ENCODE measurements at regions not wholly inside any gene's neighbourhood (a gene's known extent, or its start where the extent isn't known, plus 50 kb on each side); places are given as distances from the start of the nearest gene placed in this dataset.
"Not testable (repeated sequence)": the region's sequence is repeated elsewhere in the genome, so short reads cannot be mapped to it uniquely, and the experiment has no call there.

GRCh38 chr12:75644472-75645072 lies 133.2 kb upstream of the KRR1 start:
- Histone ChIP-seq H3K27ac (ENCODE audit: insufficient read depth, low read length, poor library complexity, severe bottlenecking) (no peak overlapping the region), H3K4me3 (ENCODE audit: insufficient read depth, low read depth, low read length, poor library complexity, severe bottlenecking) (no peak overlapping the region), H3K4me1 (ENCODE audit: control insufficient read depth, insufficient read depth, low read length, poor library complexity, severe bottlenecking) (no peaks in the 10 kb centered on the region), H3K27me3 (replicated peaks; ENCODE audit: control insufficient read depth, insufficient read depth, low read length, poor library complexity, severe bottlenecking) (no peaks in the 10 kb centered on the region), H3K9me3 (ENCODE audit: control insufficient read depth, low read length) (no peaks in the 10 kb centered on the region), H3K36me3 (ENCODE audit: control insufficient read depth, insufficient read depth, low read length) (no peaks in the 10 kb centered on the region)
- DNase-seq = no peak

GRCh38 chr12:75643119-75643518 lies 131.7 kb upstream of the KRR1 start:
- not testable (repeated sequence) for H3K27ac ChIP-seq (ENCODE audit: insufficient read depth, low read length, poor library complexity, severe bottlenecking); H3K9me3 ChIP-seq (ENCODE audit: control insufficient read depth, low read length)

GRCh38 chr12:75642226-75642625 lies 130.8 kb upstream of the KRR1 start:
- Histone ChIP-seq H3K36me3 (ENCODE audit: control insufficient read depth, insufficient read depth, low read length) (no peaks in the 10 kb centered on the region), H3K27ac (ENCODE audit: insufficient read depth, low read length, poor library complexity, severe bottlenecking) (no peak overlapping the region), H3K4me1 (ENCODE audit: control insufficient read depth, insufficient read depth, low read length, poor library complexity, severe bottlenecking) (no peaks in the 10 kb centered on the region), H3K4me3 (ENCODE audit: insufficient read depth, low read depth, low read length, poor library complexity, severe bottlenecking) (no peak overlapping the region), H3K9me3 (ENCODE audit: control insufficient read depth, low read length) (no peaks in the 10 kb centered on the region), H3K27me3 (replicated peaks; ENCODE audit: control insufficient read depth, insufficient read depth, low read length, poor library complexity, severe bottlenecking) (no peaks in the 10 kb centered on the region)
- no peak for DNase-seq

More at GRCh38 chr12:75643119-75643518, 131.7 kb upstream of the KRR1 start:
- DNase-seq; H3K4me3 ChIP-seq (ENCODE audit: insufficient read depth, low read depth, low read length, poor library complexity, severe bottlenecking); H3K4me1 ChIP-seq (ENCODE audit: control insufficient read depth, insufficient read depth, low read length, poor library complexity, severe bottlenecking); H3K36me3 ChIP-seq (ENCODE audit: control insufficient read depth, insufficient read depth, low read length); H3K27me3 ChIP-seq (replicated peaks; ENCODE audit: control insufficient read depth, insufficient read depth, low read length, poor library complexity, severe bottlenecking): not testable (repeated sequence)

GRCh38 chr12:75641031-75641780 lies 129.8 kb upstream of the KRR1 start:
- Histone ChIP-seq H3K27ac (ENCODE audit: insufficient read depth, low read length, poor library complexity, severe bottlenecking) (no peak overlapping the region), H3K36me3 (ENCODE audit: control insufficient read depth, insufficient read depth, low read length) (no peaks in the 10 kb centered on the region), H3K9me3 (ENCODE audit: control insufficient read depth, low read length) (no peaks in the 10 kb centered on the region), H3K27me3 (replicated peaks; ENCODE audit: control insufficient read depth, insufficient read depth, low read length, poor library complexity, severe bottlenecking) (no peaks in the 10 kb centered on the region), H3K4me1 (ENCODE audit: control insufficient read depth, insufficient read depth, low read length, poor library complexity, severe bottlenecking) (no peaks in the 10 kb centered on the region), H3K4me3 (ENCODE audit: insufficient read depth, low read depth, low read length, poor library complexity, severe bottlenecking) (no peak overlapping the region)
- no peak for DNase-seq

- Histone ChIP-seq H3K9me3 (ENCODE audit: control insufficient read depth, low read length) (no peaks in the 10 kb centered on the region), H3K4me1 (ENCODE audit: control insufficient read depth, insufficient read depth, low read length, poor library complexity, severe bottlenecking) (no peaks in the 10 kb centered on the region), H3K27me3 (replicated peaks; ENCODE audit: control insufficient read depth, insufficient read depth, low read length, poor library complexity, severe bottlenecking) (no peaks in the 10 kb centered on the region), H3K4me3 (ENCODE audit: insufficient read depth, low read depth, low read length, poor library complexity, severe bottlenecking) (no peak overlapping the region), H3K36me3 (ENCODE audit: control insufficient read depth, insufficient read depth, low read length) (no peaks in the 10 kb centered on the region), H3K27ac (ENCODE audit: insufficient read depth, low read length, poor library complexity, severe bottlenecking) (no peak overlapping the region)
- DNase-seq = no peak
Measured at GRCh38 chr12:75638792-75639191, 127.4 kb upstream of the KRR1 start.

- no peaks in the 10 kb centered on the region for H3K9me3 ChIP-seq (ENCODE audit: control insufficient read depth, low read length)
- DNase-seq = no peak
- H3K27me3 ChIP-seq (replicated peaks; ENCODE audit: control insufficient read depth, insufficient read depth, low read length, poor library complexity, severe bottlenecking) = no peaks in the 10 kb centered on the region
- no peaks in the 10 kb centered on the region for H3K36me3 ChIP-seq (ENCODE audit: control insufficient read depth, insufficient read depth, low read length)
- no peaks in the 10 kb centered on the region for H3K4me1 ChIP-seq (ENCODE audit: control insufficient read depth, insufficient read depth, low read length, poor library complexity, severe bottlenecking)
- H3K4me3 ChIP-seq (ENCODE audit: insufficient read depth, low read depth, low read length, poor library complexity, severe bottlenecking) = no peak overlapping the region
- H3K27ac ChIP-seq (ENCODE audit: insufficient read depth, low read length, poor library complexity, severe bottlenecking) = no peak overlapping the region
Measured at GRCh38 chr12:75636607-75637006, 125.2 kb upstream of the KRR1 start.

GRCh38 chr12:75635606-75636444 lies 124.4 kb upstream of the KRR1 start:
- H3K27ac ChIP-seq (ENCODE audit: insufficient read depth, low read length, poor library complexity, severe bottlenecking) = no peak overlapping the region
- no peaks in the 10 kb centered on the region for H3K27me3 ChIP-seq (replicated peaks; ENCODE audit: control insufficient read depth, insufficient read depth, low read length, poor library complexity, severe bottlenecking)
- H3K4me3 ChIP-seq (ENCODE audit: insufficient read depth, low read depth, low read length, poor library complexity, severe bottlenecking) = no peak overlapping the region
- DNase-seq = no peak
- H3K4me1 ChIP-seq (ENCODE audit: control insufficient read depth, insufficient read depth, low read length, poor library complexity, severe bottlenecking) = no peaks in the 10 kb centered on the region
- H3K36me3 ChIP-seq (ENCODE audit: control insufficient read depth, insufficient read depth, low read length) = no peaks in the 10 kb centered on the region
- H3K9me3 ChIP-seq (ENCODE audit: control insufficient read depth, low read length) = no peaks in the 10 kb centered on the region

- Histone ChIP-seq H3K36me3 (ENCODE audit: control insufficient read depth, insufficient read depth, low read length) (no peaks in the 10 kb centered on the region), H3K27ac (ENCODE audit: insufficient read depth, low read length, poor library complexity, severe bottlenecking) (no peak overlapping the region), H3K27me3 (replicated peaks; ENCODE audit: control insufficient read depth, insufficient read depth, low read length, poor library complexity, severe bottlenecking) (no peaks in the 10 kb centered on the region), H3K9me3 (ENCODE audit: control insufficient read depth, low read length) (no peaks in the 10 kb centered on the region), H3K4me3 (ENCODE audit: insufficient read depth, low read depth, low read length, poor library complexity, severe bottlenecking) (no peak overlapping the region), H3K4me1 (ENCODE audit: control insufficient read depth, insufficient read depth, low read length, poor library complexity, severe bottlenecking) (no peaks in the 10 kb centered on the region)
- DNase-seq = no peak
Measured at GRCh38 chr12:75634244-75635222, 123.1 kb upstream of the KRR1 start.

- no peak overlapping the region for H3K27ac ChIP-seq (ENCODE audit: insufficient read depth, low read length, poor library complexity, severe bottlenecking)
- H3K27me3 ChIP-seq (replicated peaks; ENCODE audit: control insufficient read depth, insufficient read depth, low read length, poor library complexity, severe bottlenecking) = no peaks in the 10 kb centered on the region
- no peaks in the 10 kb centered on the region for H3K36me3 ChIP-seq (ENCODE audit: control insufficient read depth, insufficient read depth, low read length)
- no peak for DNase-seq
- no peak overlapping the region for H3K4me3 ChIP-seq (ENCODE audit: insufficient read depth, low read depth, low read length, poor library complexity, severe bottlenecking)
- no peaks in the 10 kb centered on the region for H3K9me3 ChIP-seq (ENCODE audit: control insufficient read depth, low read length)
- no peaks in the 10 kb centered on the region for H3K4me1 ChIP-seq (ENCODE audit: control insufficient read depth, insufficient read depth, low read length, poor library complexity, severe bottlenecking)
Measured at GRCh38 chr12:75633789-75634188, 122.4 kb upstream of the KRR1 start.

All from effector memory CD4-positive, alpha-beta T cell (primary cell).